ENCODE measurements at regions not wholly inside any gene's neighbourhood (a gene's known extent, or its start where the extent isn't known, plus 50 kb on each side); places are given as distances from the start of the nearest gene placed in this dataset.

DNA sequence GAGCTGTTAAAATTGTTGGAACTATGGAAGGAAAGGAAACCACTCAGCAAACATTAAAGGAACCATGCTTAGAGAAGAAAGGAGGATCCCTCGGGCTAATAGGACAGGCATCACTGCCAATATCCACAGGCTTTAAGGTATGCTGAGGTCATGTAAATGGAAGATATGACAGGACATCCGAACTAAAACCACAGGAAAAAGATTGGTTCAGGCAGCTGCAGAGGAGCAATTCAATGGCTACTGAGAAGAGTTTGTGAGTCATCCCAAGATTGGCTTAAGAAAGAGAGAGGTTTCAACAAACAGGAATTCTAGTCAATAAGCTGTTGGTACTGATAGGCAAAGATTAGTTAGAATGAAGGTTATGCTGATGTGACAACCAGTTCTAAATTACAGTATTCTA is 106.4 kb upstream of the FAM241A start:
- TF ChIP-seq, protein P1, sequence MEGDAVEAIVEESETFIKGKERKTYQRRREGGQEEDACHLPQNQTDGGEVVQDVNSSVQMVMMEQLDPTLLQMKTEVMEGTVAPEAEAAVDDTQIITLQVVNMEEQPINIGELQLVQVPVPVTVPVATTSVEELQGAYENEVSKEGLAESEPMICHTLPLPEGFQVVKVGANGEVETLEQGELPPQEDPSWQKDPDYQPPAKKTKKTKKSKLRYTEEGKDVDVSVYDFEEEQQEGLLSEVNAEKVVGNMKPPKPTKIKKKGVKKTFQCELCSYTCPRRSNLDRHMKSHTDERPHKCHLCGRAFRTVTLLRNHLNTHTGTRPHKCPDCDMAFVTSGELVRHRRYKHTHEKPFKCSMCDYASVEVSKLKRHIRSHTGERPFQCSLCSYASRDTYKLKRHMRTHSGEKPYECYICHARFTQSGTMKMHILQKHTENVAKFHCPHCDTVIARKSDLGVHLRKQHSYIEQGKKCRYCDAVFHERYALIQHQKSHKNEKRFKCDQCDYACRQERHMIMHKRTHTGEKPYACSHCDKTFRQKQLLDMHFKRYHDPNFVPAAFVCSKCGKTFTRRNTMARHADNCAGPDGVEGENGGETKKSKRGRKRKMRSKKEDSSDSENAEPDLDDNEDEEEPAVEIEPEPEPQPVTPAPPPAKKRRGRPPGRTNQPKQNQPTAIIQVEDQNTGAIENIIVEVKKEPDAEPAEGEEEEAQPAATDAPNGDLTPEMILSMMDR (IDR thresholded peaks at IDR 0.05; ENCODE audit: low read length): no peak
- TF ChIP-seq EZH2phosphoT487 (IDR thresholded peaks at IDR 0.05; ENCODE audit: low read length): no peak

Measured in MM.1S (cell line).